Thyroid gland (tissue), 4 donors: ENCODE measurements at regions not wholly inside any gene's neighbourhood (a gene's known extent, or its start where the extent isn't known, plus 50 kb on each side); places are given as distances from the start of the nearest gene placed in this dataset.
"Not testable (repeated sequence)": the region's sequence is repeated elsewhere in the genome, so short reads cannot be mapped to it uniquely, and the experiment has no call there.

Experiments used
- DNase-seq, 2 donors: peaks; one replicate each; pipeline ENCODE4 v3.0.0-alpha.2; 2019
- H3K27ac ChIP-seq, 3 donors: fragments of 200-600 bp; sonication (generic); 1 replicate in 2 of 3; 2 replicates in 1 of 3; pipeline ENCODE4 v1.5.1; 2016 to 2019; ENCODE audit warnings: mild to moderate bottlenecking in 1 of 3, moderate library complexity in 1 of 3
- H3K27me3 ChIP-seq: fragments of 200-600 bp; sonication (generic); one replicate; pipeline ENCODE4 v1.5.1; 2019
- H3K36me3 ChIP-seq, 2 donors: fragments of 200-600 bp; sonication (generic); one replicate each; pipeline ENCODE4 v1.5.1; 2016 to 2019
- H3K4me1 ChIP-seq, 2 donors: fragments of 200-600 bp; sonication (generic); one replicate each; pipeline ENCODE4 v1.5.1; 2017 to 2019
- H3K4me3 ChIP-seq, 3 donors: fragments of 200-600 bp; sonication (generic); replicated peaks in 1 of 3; 1 replicate in 2 of 3; 2 replicates in 1 of 3; pipeline ENCODE4 v1.5.1; 2016; ENCODE audit warnings: mild to moderate bottlenecking in 1 of 3
- H3K9me3 ChIP-seq: fragments of 200-600 bp; sonication (generic); one replicate; pipeline ENCODE4 v1.5.1; 2017
- POLR2A ChIP-seq, 2 donors: fragments of 450-650 bp; IDR thresholded peaks; one replicate each; pipeline ENCODE4 v1.6.1; 2017; ENCODE audit warnings: antibody characterized with exemption in 2 of 2, mild to moderate bottlenecking in 2 of 2, moderate library complexity in 1 of 2
- WGBS, 2 donors: methylation state at CpG; one replicate each; pipeline ENCODE4 v1.1.5; 2017; 5-methylcytosine and 5-hydroxymethylcytosine counted together
- intact Hi-C: fragments of 100-400 bp; cut with DNase I; formaldehyde crosslinking; loops from one replicate; pipeline ENCODE4 v1.15.1; 2023
- TF ChIP-seq, protein P1 (sequence below), 6 experiments: fragments of 200-600 bp in 3 of 6; fragments of 450-650 bp in 3 of 6; sonication (generic) in 3 of 6; IDR thresholded peaks; one replicate each; pipeline ENCODE4 v1.5.1; 2016 to 2019; ENCODE audit warnings: antibody characterized with exemption in 6 of 6, mild to moderate bottlenecking in 2 of 6, inconsistent platforms in 1 of 6, moderate library complexity in 1 of 6

DNA sequence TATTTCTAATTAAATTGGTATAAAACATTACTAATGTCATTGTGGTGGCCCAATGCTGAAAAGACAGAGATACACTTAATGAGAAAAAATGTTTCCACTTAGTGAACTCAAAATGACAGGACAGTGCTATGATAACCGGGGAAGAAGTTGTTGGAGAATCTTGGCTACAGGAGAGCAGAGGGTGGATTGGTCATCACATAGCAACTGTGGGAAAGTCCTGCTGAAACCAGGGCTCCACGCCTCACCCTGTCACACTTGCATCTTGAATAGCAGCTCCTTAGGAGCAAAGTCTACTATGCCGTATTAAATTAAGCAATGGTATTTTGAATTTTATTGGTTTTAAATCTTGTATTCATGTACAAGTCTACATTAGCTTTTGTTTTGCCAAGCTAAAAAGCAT, 225.5 kb downstream of the KLF6 start:
- WGBS, 2 donors, result 88 to 96% methylated on average over 3 of the region's 3 CpGs

DNA sequence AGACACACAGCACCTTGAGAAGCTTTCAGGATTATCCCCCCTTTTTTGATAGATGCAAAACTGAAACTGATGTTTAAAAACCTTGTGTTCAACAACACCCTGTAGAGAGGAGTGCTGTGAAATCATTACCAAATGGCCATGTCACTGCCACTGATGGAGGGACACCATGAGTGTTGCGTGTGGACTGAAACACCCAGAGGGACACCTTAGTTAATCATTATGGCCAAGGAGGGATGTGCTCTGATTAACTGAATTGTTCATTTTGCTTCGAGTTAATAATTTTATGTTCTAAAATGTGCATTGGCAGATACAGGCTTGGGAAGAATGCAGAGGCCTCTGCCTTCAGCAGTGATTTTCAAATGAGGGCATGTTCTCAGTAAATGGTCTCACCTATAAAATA, 226.0 kb downstream of the KLF6 start:
- no peaks in the 10 kb centered on the region for H3K9me3 ChIP-seq
- no peak overlapping the region for H3K27ac ChIP-seq
- WGBS, 2 donors, result 98 to 100% methylated on average over 2 of the region's 2 CpGs
- no peak for TF ChIP-seq POLR2A (IDR thresholded peaks at IDR 0.05)
- TF ChIP-seq, protein P1, sequence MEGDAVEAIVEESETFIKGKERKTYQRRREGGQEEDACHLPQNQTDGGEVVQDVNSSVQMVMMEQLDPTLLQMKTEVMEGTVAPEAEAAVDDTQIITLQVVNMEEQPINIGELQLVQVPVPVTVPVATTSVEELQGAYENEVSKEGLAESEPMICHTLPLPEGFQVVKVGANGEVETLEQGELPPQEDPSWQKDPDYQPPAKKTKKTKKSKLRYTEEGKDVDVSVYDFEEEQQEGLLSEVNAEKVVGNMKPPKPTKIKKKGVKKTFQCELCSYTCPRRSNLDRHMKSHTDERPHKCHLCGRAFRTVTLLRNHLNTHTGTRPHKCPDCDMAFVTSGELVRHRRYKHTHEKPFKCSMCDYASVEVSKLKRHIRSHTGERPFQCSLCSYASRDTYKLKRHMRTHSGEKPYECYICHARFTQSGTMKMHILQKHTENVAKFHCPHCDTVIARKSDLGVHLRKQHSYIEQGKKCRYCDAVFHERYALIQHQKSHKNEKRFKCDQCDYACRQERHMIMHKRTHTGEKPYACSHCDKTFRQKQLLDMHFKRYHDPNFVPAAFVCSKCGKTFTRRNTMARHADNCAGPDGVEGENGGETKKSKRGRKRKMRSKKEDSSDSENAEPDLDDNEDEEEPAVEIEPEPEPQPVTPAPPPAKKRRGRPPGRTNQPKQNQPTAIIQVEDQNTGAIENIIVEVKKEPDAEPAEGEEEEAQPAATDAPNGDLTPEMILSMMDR (IDR thresholded peaks at IDR 0.05), result no peak
- H3K36me3 ChIP-seq, result no peaks in the 10 kb centered on the region
- H3K4me1 ChIP-seq, result no peaks in the 10 kb centered on the region
- intact Hi-C loops, result no loop called here
- no peaks in the 10 kb centered on the region for H3K27me3 ChIP-seq
- H3K4me3 ChIP-seq, result no peak overlapping the region
- no peak for DNase-seq

More for the DNA sequence above, 225.5 kb downstream of the KLF6 start:
- H3K9me3 ChIP-seq, result no peaks in the 10 kb centered on the region
- H3K27ac ChIP-seq, result no peak overlapping the region
- no peaks in the 10 kb centered on the region for H3K27me3 ChIP-seq
- TF ChIP-seq, protein P1 (IDR thresholded peaks at IDR 0.05), result no peak
- TF ChIP-seq POLR2A (IDR thresholded peaks at IDR 0.05), result no peak
- H3K4me3 ChIP-seq, result no peak overlapping the region
- H3K36me3 ChIP-seq, result no peaks in the 10 kb centered on the region
- intact Hi-C loops, result no loop called here
- H3K4me1 ChIP-seq, result no peaks in the 10 kb centered on the region
- no peak for DNase-seq

DNA sequence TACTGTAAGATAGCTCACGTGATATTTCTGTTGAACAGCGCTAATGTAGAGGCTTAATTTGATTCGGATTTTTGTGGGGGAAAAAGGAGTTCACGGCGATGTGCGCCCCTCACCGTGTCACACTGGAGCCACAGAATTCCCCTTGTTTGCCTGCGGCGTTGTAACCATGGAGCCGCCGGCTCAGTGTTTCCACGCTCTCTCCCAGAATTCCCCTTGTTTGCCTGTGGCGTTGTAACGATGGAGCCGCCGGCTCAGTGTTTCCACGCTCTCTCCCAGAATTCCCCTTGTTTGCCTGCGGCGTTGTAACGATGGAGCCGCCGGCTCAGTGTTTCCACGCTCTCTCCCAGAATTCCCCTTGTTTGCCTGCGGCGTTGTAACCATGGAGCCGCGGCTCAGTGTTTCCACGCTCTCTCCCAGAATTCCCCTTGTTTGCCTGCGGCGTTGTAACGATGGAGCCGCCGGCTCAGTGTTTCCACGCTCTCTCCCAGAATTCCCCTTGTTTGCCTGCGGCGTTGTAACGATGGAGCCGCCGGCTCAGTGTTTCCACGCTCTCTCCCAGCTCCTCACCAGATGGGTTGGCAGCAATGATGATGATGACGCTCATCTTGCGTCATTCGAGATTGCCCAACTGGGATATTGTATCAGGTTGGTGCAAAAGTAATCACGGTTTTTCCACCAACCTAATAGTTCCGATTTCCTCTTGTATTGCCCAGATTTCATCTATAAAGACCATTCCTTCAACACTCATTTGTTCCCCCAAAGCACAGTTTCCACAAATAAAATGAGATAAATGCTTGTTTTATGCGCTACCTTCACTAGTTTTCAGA, 228.6 kb downstream of the KLF6 start:
- H3K4me1 ChIP-seq, DNase-seq, intact Hi-C loops, H3K36me3 ChIP-seq, H3K27me3 ChIP-seq, H3K4me3 ChIP-seq, H3K27ac ChIP-seq, H3K9me3 ChIP-seq: not testable (repeated sequence)
- 96% methylated on average over 46 of the region's 46 CpGs for WGBS, 2 donors

DNA sequence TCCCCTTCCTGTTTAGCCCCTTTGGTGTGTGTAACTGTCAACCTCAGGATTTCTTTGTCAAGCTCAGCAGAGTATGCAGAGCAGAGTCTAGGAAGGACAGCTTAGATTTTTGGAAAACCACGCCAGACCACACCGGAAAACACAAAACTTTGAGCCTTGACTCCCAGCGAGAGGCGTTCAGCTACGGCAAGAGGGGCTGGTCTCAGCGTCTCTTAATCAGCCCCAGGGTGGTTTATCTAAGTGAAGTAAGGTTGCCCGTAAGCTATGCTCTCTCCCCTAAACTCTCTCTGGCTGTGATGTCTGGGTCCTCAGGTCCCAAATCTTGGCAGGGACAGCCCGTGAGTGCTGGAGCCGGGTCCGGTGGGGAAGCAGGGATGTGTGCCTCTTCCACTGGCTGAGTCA, 230.9 kb downstream of the KLF6 start:
- DNase-seq, result no peak
- intact Hi-C loops, result no loop called here
- Histone ChIP-seq H3K9me3 (no peaks in the 10 kb centered on the region), H3K27ac (no peak overlapping the region), H3K4me1 (no peaks in the 10 kb centered on the region), H3K27me3 (no peaks in the 10 kb centered on the region), H3K4me3 (no peak overlapping the region), H3K36me3 (no peaks in the 10 kb centered on the region)
- TF ChIP-seq, protein P1 (IDR thresholded peaks at IDR 0.05), result no peak
- no peak for TF ChIP-seq POLR2A (IDR thresholded peaks at IDR 0.05)
- 69 to 79% methylated on average over 10 of the region's 10 CpGs for WGBS, 2 donors

GRCh38 chr10:3552281-3552680, 232.7 kb downstream of the KLF6 start:
- no peak for TF ChIP-seq POLR2A (IDR thresholded peaks at IDR 0.05)
- TF ChIP-seq, protein P1 (IDR thresholded peaks at IDR 0.05), result no peak
- 86 to 91% methylated on average over 9 of the region's 9 CpGs for WGBS, 2 donors
- intact Hi-C loops, result no loop called here

More at GRCh38 chr10:3552281-3552680, 232.7 kb downstream of the KLF6 start:
- no peak for DNase-seq
- H3K27ac ChIP-seq, result no peak overlapping the region
- H3K4me3 ChIP-seq, result no peak overlapping the region
- H3K36me3 ChIP-seq, result no peaks in the 10 kb centered on the region
- H3K27me3 ChIP-seq, result no peaks in the 10 kb centered on the region
- H3K4me1 ChIP-seq, result no peaks in the 10 kb centered on the region
- no peaks in the 10 kb centered on the region for H3K9me3 ChIP-seq
